ENCODE measurements at regions not wholly inside any gene's neighbourhood (a gene's known extent, or its start where the extent isn't known, plus 50 kb on each side); places are given as distances from the start of the nearest gene placed in this dataset.

DNA sequence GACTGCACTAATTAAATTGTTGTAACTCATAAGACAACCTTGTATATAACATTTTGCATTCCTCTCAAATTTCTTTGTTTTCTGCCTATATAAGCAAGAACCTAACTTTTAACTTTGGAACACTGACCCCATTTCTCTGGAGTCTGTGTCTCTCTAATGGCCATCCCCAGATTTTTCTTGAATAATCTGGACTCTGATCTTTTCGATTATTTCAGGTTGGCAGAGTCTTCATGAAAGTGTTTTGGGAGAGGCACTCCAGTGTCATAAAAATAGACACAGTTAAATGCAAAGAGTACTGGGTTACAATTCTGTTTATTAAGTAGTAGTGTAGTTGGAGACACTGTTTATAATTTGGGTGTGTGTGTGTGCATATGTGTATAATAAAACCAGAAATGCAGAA lies 1467.7 kb upstream of the CELF4 start:
- no CpG with 5 or more reads among the region's 1 CpG for WGBS (ENCODE audit: insufficient coverage)
- no peaks in the 10 kb centered on the region for H3K9me3 ChIP-seq (ENCODE audit: control insufficient read depth, insufficient read depth, low read length)
- no peaks in the 10 kb centered on the region for H3K36me3 ChIP-seq (ENCODE audit: control insufficient read depth, insufficient read depth, low read length)
- H3K27me3 ChIP-seq (ENCODE audit: control insufficient read depth, insufficient read depth, low read length) = no peaks in the 10 kb centered on the region
- no peak overlapping the region for H3K27ac ChIP-seq (ENCODE audit: low read depth, low read length)
- H3K4me1 ChIP-seq (ENCODE audit: control insufficient read depth, insufficient read depth, low read length) = no peaks in the 10 kb centered on the region
- DNase-seq (ENCODE audit: low read depth in 4 of 6, low spot score in 6 of 6) = no peak
- no peak overlapping the region for H3K4me3 ChIP-seq (ENCODE audit: low read depth, low read length)

DNA sequence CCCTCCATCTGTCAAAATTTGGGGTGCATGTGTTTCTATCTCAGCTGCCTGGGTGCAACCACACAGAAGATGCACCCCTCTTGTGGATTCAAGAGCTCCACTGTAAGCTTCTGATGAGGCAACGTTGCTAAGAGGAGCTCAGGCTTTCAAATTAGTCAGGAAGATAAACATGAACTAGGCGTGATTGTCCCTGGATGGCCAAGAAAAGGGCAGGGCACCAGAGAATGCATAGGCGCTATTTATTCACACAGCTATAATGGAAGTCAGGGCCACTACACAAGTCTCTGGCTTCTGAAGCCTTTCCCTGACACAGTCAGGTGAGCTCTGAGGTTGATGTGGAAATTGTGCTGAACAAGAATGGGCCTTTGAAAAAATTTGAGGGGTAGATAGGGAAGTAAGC lies 1466.0 kb upstream of the CELF4 start:
- WGBS (ENCODE audit: insufficient coverage) = 69% methylated on average over 2 of the region's 3 CpGs
- no peak overlapping the region for H3K27ac ChIP-seq (ENCODE audit: low read depth, low read length)
- no peaks in the 10 kb centered on the region for H3K9me3 ChIP-seq (ENCODE audit: control insufficient read depth, insufficient read depth, low read length)
- no peaks in the 10 kb centered on the region for H3K27me3 ChIP-seq (ENCODE audit: control insufficient read depth, insufficient read depth, low read length)
- H3K4me1 ChIP-seq (ENCODE audit: control insufficient read depth, insufficient read depth, low read length) = no peaks in the 10 kb centered on the region
- no peaks in the 10 kb centered on the region for H3K36me3 ChIP-seq (ENCODE audit: control insufficient read depth, insufficient read depth, low read length)
- DNase-seq (ENCODE audit: low read depth in 4 of 6, low spot score in 6 of 6) = no peak
- no peak overlapping the region for H3K4me3 ChIP-seq (ENCODE audit: low read depth, low read length)

DNA sequence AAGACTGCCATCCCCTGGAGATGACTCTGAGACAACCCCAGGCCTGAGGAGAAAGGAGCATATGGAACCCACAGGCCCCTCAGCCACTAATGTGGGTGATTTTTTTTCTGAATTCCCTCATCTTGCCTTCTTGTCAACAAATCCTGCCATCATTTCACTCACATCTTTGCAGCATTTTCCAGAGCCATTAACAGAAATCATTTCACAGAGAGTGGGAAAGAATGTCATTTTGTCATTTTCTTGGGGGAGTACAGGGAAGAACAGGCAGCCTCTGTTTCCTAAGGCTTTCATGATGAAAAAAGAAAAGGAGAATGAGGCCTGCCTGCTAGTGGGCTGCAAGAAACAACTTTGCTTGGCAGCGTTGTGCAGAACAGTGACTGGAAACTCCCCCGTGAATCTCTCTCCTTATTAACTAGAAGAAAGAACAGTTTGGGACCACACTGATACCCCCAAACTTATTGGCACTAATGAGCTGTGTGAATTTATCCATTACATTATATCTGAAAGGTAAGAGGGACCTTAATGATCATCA lies 1464.6 kb upstream of the CELF4 start:
- no CpG with 5 or more reads among the region's 2 CpGs for WGBS (ENCODE audit: insufficient coverage)

DNA sequence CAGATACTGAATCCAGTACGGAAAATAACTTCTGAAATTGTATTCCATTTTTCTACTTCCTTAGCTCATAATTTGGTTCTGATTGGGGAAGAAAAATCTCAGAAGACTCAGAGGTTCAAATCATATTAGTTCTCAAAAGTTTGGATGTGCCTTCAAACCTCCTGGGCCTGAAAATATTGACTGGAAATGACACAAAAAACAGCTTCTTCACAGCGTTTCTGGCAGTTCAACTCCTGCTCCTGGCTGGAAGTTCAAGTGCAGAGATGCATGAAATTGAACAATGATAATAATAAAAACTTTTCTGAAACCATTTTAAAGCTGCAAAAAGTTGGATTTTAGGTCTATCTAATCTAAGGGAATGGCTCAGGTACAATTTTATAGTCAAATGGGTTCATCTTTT lies 1459.9 kb upstream of the CELF4 start:
- Histone ChIP-seq H3K4me1 (ENCODE audit: control insufficient read depth, insufficient read depth, low read length) (no peaks in the 10 kb centered on the region), H3K27ac (ENCODE audit: low read depth, low read length) (no peak overlapping the region), H3K9me3 (ENCODE audit: control insufficient read depth, insufficient read depth, low read length) (no peaks in the 10 kb centered on the region), H3K4me3 (ENCODE audit: low read depth, low read length) (no peak overlapping the region), H3K27me3 (ENCODE audit: control insufficient read depth, insufficient read depth, low read length) (no peaks in the 10 kb centered on the region), H3K36me3 (ENCODE audit: control insufficient read depth, insufficient read depth, low read length) (no peaks in the 10 kb centered on the region)
- no peak for DNase-seq (ENCODE audit: low read depth in 4 of 6, low spot score in 6 of 6)
- WGBS (ENCODE audit: insufficient coverage) = no CpG with 5 or more reads among the region's 2 CpGs

More for the DNA sequence above, 1464.6 kb upstream of the CELF4 start:
- Histone ChIP-seq H3K4me1 (ENCODE audit: control insufficient read depth, insufficient read depth, low read length) (no peaks in the 10 kb centered on the region), H3K36me3 (ENCODE audit: control insufficient read depth, insufficient read depth, low read length) (no peaks in the 10 kb centered on the region), H3K9me3 (ENCODE audit: control insufficient read depth, insufficient read depth, low read length) (no peaks in the 10 kb centered on the region), H3K27me3 (ENCODE audit: control insufficient read depth, insufficient read depth, low read length) (no peaks in the 10 kb centered on the region), H3K27ac (ENCODE audit: low read depth, low read length) (no peak overlapping the region), H3K4me3 (ENCODE audit: low read depth, low read length) (no peak overlapping the region)
- peak in 2 of 6 donors; percentile 23 to 67 for DNase-seq (ENCODE audit: low read depth in 4 of 6, low spot score in 6 of 6)

DNA sequence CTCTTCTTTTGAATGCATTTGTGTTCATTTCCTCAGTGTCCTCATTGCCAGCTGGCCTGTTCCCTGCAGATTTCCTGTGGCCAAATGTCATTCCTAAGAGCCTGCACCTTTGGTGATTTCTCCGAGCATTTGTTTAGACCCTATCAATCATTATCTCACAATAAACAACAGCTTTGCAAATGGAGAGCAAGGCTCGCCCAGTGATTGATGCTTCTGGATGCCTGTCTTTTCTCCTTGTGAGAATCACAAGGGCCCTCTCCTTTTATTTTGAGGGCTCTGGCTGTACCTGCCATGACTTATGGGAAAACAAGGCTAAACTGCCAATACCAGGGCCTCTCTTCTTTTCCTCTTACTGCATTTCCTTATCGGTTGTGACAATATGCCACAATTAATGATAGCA lies 1454.4 kb upstream of the CELF4 start:
- no peaks in the 10 kb centered on the region for H3K27me3 ChIP-seq (ENCODE audit: control insufficient read depth, insufficient read depth, low read length)
- 16% methylated on average over 2 of the region's 3 CpGs for WGBS (ENCODE audit: insufficient coverage)
- no peaks in the 10 kb centered on the region for H3K36me3 ChIP-seq (ENCODE audit: control insufficient read depth, insufficient read depth, low read length)
- peaks cover 1% of the 10 kb centered on the region for H3K9me3 ChIP-seq (ENCODE audit: control insufficient read depth, insufficient read depth, low read length)
- H3K27ac ChIP-seq (ENCODE audit: low read depth, low read length) = no peak overlapping the region
- no peak for DNase-seq (ENCODE audit: low read depth in 4 of 6, low spot score in 6 of 6)
- H3K4me3 ChIP-seq (ENCODE audit: low read depth, low read length) = no peak overlapping the region
- no peaks in the 10 kb centered on the region for H3K4me1 ChIP-seq (ENCODE audit: control insufficient read depth, insufficient read depth, low read length)

DNA sequence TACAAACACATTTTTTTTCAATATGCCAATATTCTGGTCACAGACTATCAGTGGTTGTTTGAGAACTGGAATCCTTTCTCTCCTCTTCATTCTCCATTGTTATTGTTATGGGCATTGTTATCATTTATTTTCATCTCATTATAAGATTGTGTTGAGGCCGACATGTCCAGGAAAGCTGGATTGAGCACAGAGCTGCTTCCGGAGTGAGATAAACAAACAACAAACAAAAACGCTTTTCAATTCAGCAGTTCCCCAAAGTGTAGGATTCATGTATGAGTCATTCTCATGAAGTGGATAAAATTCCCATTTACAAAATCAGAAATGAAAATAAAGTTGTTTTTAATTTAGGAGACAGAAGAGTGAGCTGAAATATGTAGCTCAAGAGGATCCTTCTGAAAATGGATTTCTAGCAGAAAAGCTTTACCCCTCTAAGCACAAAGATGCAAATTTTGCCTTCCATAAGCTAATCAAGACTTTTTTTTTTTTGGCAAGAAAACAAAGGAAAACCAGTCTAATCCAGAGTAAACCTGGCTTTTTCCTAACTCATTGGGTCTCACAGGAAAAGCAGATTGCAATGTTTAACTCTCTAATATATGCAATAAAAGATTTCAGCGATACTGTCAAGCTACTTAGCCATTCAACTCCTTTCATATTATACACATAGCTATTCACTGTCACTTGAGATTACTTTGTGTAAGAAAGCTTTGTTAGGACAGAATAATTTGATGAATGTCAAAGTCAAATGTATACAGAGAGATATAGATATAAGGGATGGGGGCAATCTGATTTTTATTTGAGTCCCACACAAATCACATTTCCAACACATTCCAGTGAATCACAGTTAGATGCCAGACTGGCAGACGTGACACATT lies 1441.7 kb upstream of the CELF4 start:
- H3K36me3 ChIP-seq (ENCODE audit: control insufficient read depth, insufficient read depth, low read length) = no peaks in the 10 kb centered on the region
- no peak overlapping the region for H3K4me3 ChIP-seq (ENCODE audit: low read depth, low read length)
- WGBS (ENCODE audit: insufficient coverage) = no CpG with 5 or more reads among the region's 5 CpGs
- no peak overlapping the region for H3K27ac ChIP-seq (ENCODE audit: low read depth, low read length)
- peaks cover 2% of the 10 kb centered on the region for H3K9me3 ChIP-seq (ENCODE audit: control insufficient read depth, insufficient read depth, low read length)
- no peaks in the 10 kb centered on the region for H3K4me1 ChIP-seq (ENCODE audit: control insufficient read depth, insufficient read depth, low read length)
- H3K27me3 ChIP-seq (ENCODE audit: control insufficient read depth, insufficient read depth, low read length) = no peaks in the 10 kb centered on the region
- DNase-seq (ENCODE audit: low read depth in 4 of 6, low spot score in 6 of 6) = peak in 2 of 6 donors; percentile 21 to 38

DNA sequence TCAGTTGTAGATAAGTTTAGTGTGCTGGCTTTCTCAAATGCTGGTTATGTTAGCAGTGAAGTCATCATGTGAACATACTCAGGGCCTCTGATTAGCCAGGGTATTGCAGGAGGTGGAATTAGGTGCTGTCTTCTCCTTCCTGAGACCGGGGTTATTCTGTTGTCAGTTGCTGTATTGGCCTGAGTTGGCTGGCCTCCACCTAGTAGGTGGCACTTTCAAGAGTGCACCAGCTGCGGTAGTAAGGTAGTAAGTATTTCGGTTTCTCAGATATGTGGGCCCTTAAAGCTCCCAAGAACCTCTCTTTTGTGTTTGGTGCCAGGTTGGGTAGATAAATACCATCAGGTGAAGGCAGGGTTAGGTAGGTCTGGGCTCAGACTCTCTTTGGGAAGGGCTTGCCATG lies 1430.5 kb upstream of the CELF4 start:
- Histone ChIP-seq H3K4me3 (ENCODE audit: low read depth, low read length) (no peak overlapping the region), H3K36me3 (ENCODE audit: control insufficient read depth, insufficient read depth, low read length) (no peaks in the 10 kb centered on the region), H3K27me3 (ENCODE audit: control insufficient read depth, insufficient read depth, low read length) (no peaks in the 10 kb centered on the region), H3K27ac (ENCODE audit: low read depth, low read length) (no peak overlapping the region), H3K4me1 (ENCODE audit: control insufficient read depth, insufficient read depth, low read length) (no peaks in the 10 kb centered on the region), H3K9me3 (ENCODE audit: control insufficient read depth, insufficient read depth, low read length) (no peaks in the 10 kb centered on the region)
- DNase-seq (ENCODE audit: low read depth in 4 of 6, low spot score in 6 of 6) = no peak
- WGBS (ENCODE audit: insufficient coverage) = 93% methylated on average over 3 of the region's 3 CpGs

DNA sequence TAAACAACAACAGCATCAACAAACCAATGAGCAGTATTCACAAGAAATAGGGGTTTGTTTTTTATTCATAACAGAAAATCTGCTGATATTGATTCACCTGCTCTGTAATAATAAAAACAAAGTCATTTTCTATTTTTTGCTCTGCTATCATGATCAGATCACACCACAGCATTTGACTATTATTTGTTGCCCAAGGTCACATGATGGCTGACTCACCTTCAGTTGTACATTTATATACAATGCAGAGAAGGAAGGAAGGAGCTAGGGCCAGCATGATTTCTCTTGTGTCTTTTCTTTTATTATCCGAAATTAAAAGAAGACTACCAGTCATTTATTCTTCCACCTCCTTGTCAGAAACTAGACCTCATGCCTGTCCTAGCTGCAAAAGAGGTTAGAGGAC lies 1427.7 kb upstream of the CELF4 start:
- Histone ChIP-seq H3K27me3 (ENCODE audit: control insufficient read depth, insufficient read depth, low read length) (no peaks in the 10 kb centered on the region), H3K4me3 (ENCODE audit: low read depth, low read length) (no peak overlapping the region), H3K36me3 (ENCODE audit: control insufficient read depth, insufficient read depth, low read length) (no peaks in the 10 kb centered on the region), H3K9me3 (ENCODE audit: control insufficient read depth, insufficient read depth, low read length) (no peaks in the 10 kb centered on the region), H3K4me1 (ENCODE audit: control insufficient read depth, insufficient read depth, low read length) (no peaks in the 10 kb centered on the region), H3K27ac (ENCODE audit: low read depth, low read length) (no peak overlapping the region)
- WGBS (ENCODE audit: insufficient coverage) = no CpG with 5 or more reads among the region's 1 CpG
- DNase-seq (ENCODE audit: low read depth in 4 of 6, low spot score in 6 of 6) = no peak

DNA sequence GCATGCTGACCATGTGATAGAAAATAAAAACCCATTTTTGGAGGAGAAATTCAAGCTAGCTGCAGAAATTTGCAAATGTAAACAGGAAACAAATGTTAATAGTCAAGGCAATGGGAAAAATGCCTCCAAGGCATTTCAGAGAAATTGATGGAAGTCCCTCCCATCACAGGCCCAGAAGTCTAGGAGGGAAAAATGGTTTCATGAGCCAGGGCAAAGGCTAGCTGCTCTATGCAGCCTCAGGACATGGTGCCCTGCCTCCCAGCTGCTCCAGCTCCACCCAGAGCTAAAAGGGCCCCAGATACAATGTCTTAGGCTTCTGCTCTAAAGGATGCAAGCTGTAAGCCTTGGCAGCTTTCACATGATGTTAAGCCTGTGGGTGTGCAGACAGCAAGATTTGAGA lies 1419.4 kb upstream of the CELF4 start:
- H3K27ac ChIP-seq (ENCODE audit: low read depth, low read length) = no peak overlapping the region
- no peak for DNase-seq (ENCODE audit: low read depth in 4 of 6, low spot score in 6 of 6)
- H3K9me3 ChIP-seq (ENCODE audit: control insufficient read depth, insufficient read depth, low read length) = no peaks in the 10 kb centered on the region
- H3K27me3 ChIP-seq (ENCODE audit: control insufficient read depth, insufficient read depth, low read length) = no peaks in the 10 kb centered on the region
- no peak overlapping the region for H3K4me3 ChIP-seq (ENCODE audit: low read depth, low read length)
- H3K36me3 ChIP-seq (ENCODE audit: control insufficient read depth, insufficient read depth, low read length) = no peaks in the 10 kb centered on the region
- H3K4me1 ChIP-seq (ENCODE audit: control insufficient read depth, insufficient read depth, low read length) = no peaks in the 10 kb centered on the region

DNA sequence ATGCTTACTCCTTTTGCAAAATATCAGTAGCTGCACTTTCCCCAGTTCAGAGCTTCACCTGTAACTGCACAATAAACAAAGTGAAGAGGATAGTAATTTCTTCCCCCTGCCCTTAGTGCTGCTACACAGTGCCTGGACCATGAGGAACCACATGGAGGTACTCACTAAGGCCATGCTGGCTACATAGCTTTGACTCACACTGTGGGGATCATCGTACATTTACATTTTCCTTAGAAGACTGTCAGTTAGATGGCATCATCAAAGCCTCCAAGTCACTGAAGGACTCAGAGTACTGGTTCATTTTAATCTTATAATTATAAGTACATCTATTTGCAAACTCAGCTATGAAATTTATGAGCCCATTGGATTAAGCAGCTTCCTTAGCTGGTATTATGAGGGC lies 1416.5 kb upstream of the CELF4 start:
- H3K27ac ChIP-seq (ENCODE audit: low read depth, low read length) = no peak overlapping the region
- no CpG with 5 or more reads among the region's 1 CpG for WGBS (ENCODE audit: insufficient coverage)
- H3K36me3 ChIP-seq (ENCODE audit: control insufficient read depth, insufficient read depth, low read length) = no peaks in the 10 kb centered on the region
- no peaks in the 10 kb centered on the region for H3K27me3 ChIP-seq (ENCODE audit: control insufficient read depth, insufficient read depth, low read length)
- H3K4me1 ChIP-seq (ENCODE audit: control insufficient read depth, insufficient read depth, low read length) = no peaks in the 10 kb centered on the region
- H3K4me3 ChIP-seq (ENCODE audit: low read depth, low read length) = no peak overlapping the region
- no peaks in the 10 kb centered on the region for H3K9me3 ChIP-seq (ENCODE audit: control insufficient read depth, insufficient read depth, low read length)
- no peak for DNase-seq (ENCODE audit: low read depth in 4 of 6, low spot score in 6 of 6)
